ENCODE measurements at regions not wholly inside any gene's neighbourhood (a gene's known extent, or its start where the extent isn't known, plus 50 kb on each side); places are given as distances from the start of the nearest gene placed in this dataset.

DNA sequence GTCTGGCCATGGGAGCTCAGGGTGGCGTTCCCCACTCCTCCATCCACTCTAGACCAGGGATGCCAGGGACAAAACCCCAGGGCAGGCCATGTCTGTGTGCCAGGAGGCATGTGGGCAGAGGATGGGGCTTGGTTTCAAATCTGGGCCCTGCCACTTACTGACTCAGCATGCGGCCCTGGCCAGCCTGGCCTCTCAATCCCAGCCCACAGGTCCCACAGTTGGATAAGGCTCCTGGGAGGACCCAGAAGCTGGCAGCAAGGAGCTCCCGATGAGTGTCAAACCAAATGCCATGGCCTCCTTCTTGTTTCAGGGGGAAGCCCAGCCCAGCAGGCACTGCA is 1290.4 kb downstream of the BRD1 start:
- H3K9me2 ChIP-seq (replicated peaks; ENCODE audit: insufficient read depth, low read length): no peaks in the 10 kb centered on the region
- H3K79me2 ChIP-seq (ENCODE audit: insufficient read depth, low read length): no peaks in the 10 kb centered on the region
- H3K4me2 ChIP-seq (ENCODE audit: low read depth, low read length, poor library complexity, severe bottlenecking): no peak overlapping the region
- no peak overlapping the region for H2AFZ ChIP-seq (ENCODE audit: low read depth, low read length, severe bottlenecking)
- H3K27me3 ChIP-seq (ENCODE audit: low read length): no peaks in the 10 kb centered on the region
- no peaks in the 10 kb centered on the region for H4K20me1 ChIP-seq (ENCODE audit: low read depth, low read length)
- no peak overlapping the region for H3K27ac ChIP-seq (ENCODE audit: low read depth, low read length)
- no peaks in the 10 kb centered on the region for H3K9me3 ChIP-seq (ENCODE audit: insufficient read depth, low read length)
- H3F3A ChIP-seq (ENCODE audit: insufficient read depth): no peaks in the 10 kb centered on the region
- no peak overlapping the region for H3K9ac ChIP-seq (ENCODE audit: low read length)
- no peak for TF ChIP-seq EZH2phosphoT487 (conservative IDR thresholded peaks at IDR 0.05; ENCODE audit: low read length)
- no peak for TF ChIP-seq CTCF (IDR thresholded peaks at IDR 0.05; ENCODE audit: insufficient read depth, low read length, poor library complexity, severe bottlenecking)
- no peak overlapping the region for H3K4me3 ChIP-seq (ENCODE audit: insufficient read depth, low read length, poor library complexity, severe bottlenecking)
- H3K36me3 ChIP-seq (ENCODE audit: low read length): no peaks in the 10 kb centered on the region

DNA sequence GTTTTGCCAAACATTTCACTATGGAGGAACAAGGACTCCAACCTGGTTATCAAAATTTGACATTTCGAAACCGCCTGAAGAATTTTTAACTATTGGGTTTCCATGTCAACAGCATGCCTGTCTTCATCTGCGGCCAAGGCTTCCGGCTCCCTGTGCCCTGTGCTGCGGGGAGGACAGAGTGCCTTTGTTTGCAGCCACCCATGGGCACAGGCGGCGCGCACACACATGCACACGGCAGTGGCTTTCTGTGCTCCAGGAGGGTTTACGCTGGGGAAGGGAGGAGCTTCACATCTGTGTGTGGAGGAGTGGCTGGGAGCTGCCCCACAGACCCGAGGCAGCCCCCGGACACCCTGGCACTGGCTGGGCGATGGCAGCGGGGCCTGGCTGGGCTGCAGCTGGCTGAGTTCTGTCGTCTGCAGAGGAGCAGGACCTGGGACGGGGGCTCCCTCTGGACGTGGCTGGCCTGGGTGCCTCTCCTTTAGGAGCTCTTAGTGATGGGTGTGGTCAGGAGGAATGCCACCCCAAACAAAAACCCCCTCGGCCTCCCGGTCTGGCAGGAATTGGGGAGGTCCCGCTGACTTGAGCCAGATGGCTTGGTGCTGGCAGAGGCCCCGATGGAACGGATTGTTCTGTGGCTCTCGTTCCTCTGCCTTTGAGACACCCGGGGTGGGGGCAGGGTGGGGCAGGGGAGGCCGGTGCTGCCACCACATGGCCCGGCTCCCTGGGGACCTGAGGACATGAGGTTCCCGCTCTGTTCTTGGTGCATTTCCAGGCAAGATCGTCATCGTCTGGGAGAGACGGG is 1290.9 kb downstream of the BRD1 start:
- no peak for TF ChIP-seq EZH2phosphoT487 (conservative IDR thresholded peaks at IDR 0.05; ENCODE audit: low read length)
- TF ChIP-seq CTCF (IDR thresholded peaks at IDR 0.05; ENCODE audit: insufficient read depth, low read length, poor library complexity, severe bottlenecking): no peak
- Histone ChIP-seq H3K79me2 (ENCODE audit: insufficient read depth, low read length) (no peaks in the 10 kb centered on the region), H2AFZ (ENCODE audit: low read depth, low read length, severe bottlenecking) (no peak overlapping the region), H3K4me2 (ENCODE audit: low read depth, low read length, poor library complexity, severe bottlenecking) (no peak overlapping the region), H3F3A (ENCODE audit: insufficient read depth) (no peaks in the 10 kb centered on the region), H3K27me3 (ENCODE audit: low read length) (no peaks in the 10 kb centered on the region), H3K9ac (ENCODE audit: low read length) (no peak overlapping the region), H3K9me2 (replicated peaks; ENCODE audit: insufficient read depth, low read length) (no peaks in the 10 kb centered on the region), H3K4me3 (ENCODE audit: insufficient read depth, low read length, poor library complexity, severe bottlenecking) (no peak overlapping the region), H3K36me3 (ENCODE audit: low read length) (no peaks in the 10 kb centered on the region), H3K9me3 (ENCODE audit: insufficient read depth, low read length) (no peaks in the 10 kb centered on the region), H4K20me1 (ENCODE audit: low read depth, low read length) (no peaks in the 10 kb centered on the region), H3K27ac (ENCODE audit: low read depth, low read length) (no peak overlapping the region)

DNA sequence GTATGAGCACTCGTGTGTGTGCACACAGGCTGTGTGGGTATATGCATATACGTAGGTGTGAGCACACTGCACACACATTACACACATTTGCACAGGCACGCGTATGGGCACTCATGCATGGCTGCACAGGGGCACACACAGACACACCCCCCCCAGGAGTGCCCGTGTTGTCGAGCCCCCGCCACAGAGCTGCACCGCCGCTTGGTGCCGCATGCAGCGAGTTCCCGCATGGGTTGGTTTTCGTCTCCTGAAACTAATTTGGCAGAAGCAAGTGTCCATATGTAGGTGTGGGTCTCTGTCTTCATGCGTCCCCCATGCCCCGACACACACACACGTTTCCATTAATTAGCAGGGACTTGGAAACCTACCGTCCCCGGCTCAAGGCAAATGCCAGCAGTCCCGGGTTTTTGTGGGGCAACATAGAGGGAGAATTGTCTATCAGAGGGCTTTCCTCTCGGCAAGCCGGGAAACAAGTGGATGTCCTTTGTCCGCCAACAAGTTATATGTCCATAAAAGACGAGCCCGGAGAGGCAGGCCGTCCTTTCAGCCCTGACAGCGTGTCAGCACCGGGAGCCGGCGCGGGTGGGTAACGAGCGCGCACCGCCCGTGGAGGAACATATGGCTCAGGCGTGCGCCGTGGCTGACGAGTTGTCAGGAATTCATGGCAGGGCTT is 1291.7 kb downstream of the BRD1 start:
- no peaks in the 10 kb centered on the region for H3K9me2 ChIP-seq (replicated peaks; ENCODE audit: insufficient read depth, low read length)
- TF ChIP-seq EZH2phosphoT487 (conservative IDR thresholded peaks at IDR 0.05; ENCODE audit: low read length): no peak
- H3F3A ChIP-seq (ENCODE audit: insufficient read depth): no peaks in the 10 kb centered on the region
- no peaks in the 10 kb centered on the region for H3K36me3 ChIP-seq (ENCODE audit: low read length)
- H3K9me3 ChIP-seq (ENCODE audit: insufficient read depth, low read length): no peaks in the 10 kb centered on the region
- H2AFZ ChIP-seq (ENCODE audit: low read depth, low read length, severe bottlenecking): no peak overlapping the region
- no peak overlapping the region for H3K27ac ChIP-seq (ENCODE audit: low read depth, low read length)
- no peaks in the 10 kb centered on the region for H4K20me1 ChIP-seq (ENCODE audit: low read depth, low read length)
- no peaks in the 10 kb centered on the region for H3K79me2 ChIP-seq (ENCODE audit: insufficient read depth, low read length)
- no peaks in the 10 kb centered on the region for H3K27me3 ChIP-seq (ENCODE audit: low read length)
- H3K4me2 ChIP-seq (ENCODE audit: low read depth, low read length, poor library complexity, severe bottlenecking): no peak overlapping the region
- H3K9ac ChIP-seq (ENCODE audit: low read length): no peak overlapping the region
- H3K4me3 ChIP-seq (ENCODE audit: insufficient read depth, low read length, poor library complexity, severe bottlenecking): no peak overlapping the region

GRCh38 chr22:48534395-48534958 is 1293.2 kb downstream of the BRD1 start:
- H3F3A ChIP-seq (ENCODE audit: insufficient read depth): no peaks in the 10 kb centered on the region
- TF ChIP-seq CTCF (IDR thresholded peaks at IDR 0.05; ENCODE audit: insufficient read depth, low read length, poor library complexity, severe bottlenecking) (no peak), EZH2phosphoT487 (conservative IDR thresholded peaks at IDR 0.05; ENCODE audit: low read length) (no peak)
- no peaks in the 10 kb centered on the region for H3K27me3 ChIP-seq (ENCODE audit: low read length)
- no peak overlapping the region for H3K4me2 ChIP-seq (ENCODE audit: low read depth, low read length, poor library complexity, severe bottlenecking)
- H3K79me2 ChIP-seq (ENCODE audit: insufficient read depth, low read length): no peaks in the 10 kb centered on the region
- H3K9ac ChIP-seq (ENCODE audit: low read length): no peak overlapping the region
- H4K20me1 ChIP-seq (ENCODE audit: low read depth, low read length): no peaks in the 10 kb centered on the region
- H3K9me3 ChIP-seq (ENCODE audit: insufficient read depth, low read length): no peaks in the 10 kb centered on the region
- H3K9me2 ChIP-seq (replicated peaks; ENCODE audit: insufficient read depth, low read length): no peaks in the 10 kb centered on the region
- H2AFZ ChIP-seq (ENCODE audit: low read depth, low read length, severe bottlenecking): no peak overlapping the region
- no peak overlapping the region for H3K27ac ChIP-seq (ENCODE audit: low read depth, low read length)
- H3K4me3 ChIP-seq (ENCODE audit: insufficient read depth, low read length, poor library complexity, severe bottlenecking): no peak overlapping the region
- no peaks in the 10 kb centered on the region for H3K36me3 ChIP-seq (ENCODE audit: low read length)
